ENCODE measurements at regions not wholly inside any gene's neighbourhood (a gene's known extent, or its start where the extent isn't known, plus 50 kb on each side); places are given as distances from the start of the nearest gene placed in this dataset.

- TF ChIP-seq ZBTB11 (CRISPR knock-in tag; IDR thresholded peaks at IDR 0.05) (no peak), CEBPZ (IDR thresholded peaks at IDR 0.05; ENCODE audit: low read depth, low read length) (no peak), NFYA (IDR thresholded peaks at IDR 0.05; ENCODE audit: borderline replicate concordance, low read depth, low read length) (no peak)
These were observed 184.1 kb downstream of the USP12 start (continued) for GRCh38 chr13:26987486-26988013.

All from GM12878 (cell line).